Choroid plexus epithelial cell (primary cell): ENCODE measurements at regions not wholly inside any gene's neighbourhood (a gene's known extent, or its start where the extent isn't known, plus 50 kb on each side); places are given as distances from the start of the nearest gene placed in this dataset.

Source experiments
- DNase-seq: peaks from one replicate; pipeline ENCODE4 v3.0.0-alpha.2; 2010; ENCODE audit warnings: low read depth
- H3K4me3 ChIP-seq: 2 replicates; pipeline ENCODE4 v1.5.1; 2011; ENCODE audit warnings: low read depth, mild to moderate bottlenecking, control low read depth, low read length, moderate library complexity
- CTCF ChIP-seq: conservative IDR thresholded peaks from 2 replicates; pipeline ENCODE4 v1.5.1; 2011; ENCODE audit warnings: low read depth, mild to moderate bottlenecking, control low read depth, inconsistent platforms, low read length, moderate library complexity

- H3K4me3 ChIP-seq, result no peak overlapping the region
- no peak for DNase-seq
- no peak for TF ChIP-seq CTCF
Observed at GRCh38 chr12:123059500-123059899, 79.0 kb downstream of the ARL6IP4 start.

- no peak for TF ChIP-seq CTCF
- H3K4me3 ChIP-seq, result no peak overlapping the region
- DNase-seq, result peak; percentile 48
Observed at GRCh38 chr12:123058980-123059379, 78.5 kb downstream of the ARL6IP4 start.

- TF ChIP-seq CTCF, result no peak
- DNase-seq, result no peak
- H3K4me3 ChIP-seq, result no peak overlapping the region
Observed at GRCh38 chr12:123058481-123058880, 78.0 kb downstream of the ARL6IP4 start.

- H3K4me3 ChIP-seq, result no peak overlapping the region
- no peak for DNase-seq
- TF ChIP-seq CTCF, result no peak
Observed at GRCh38 chr12:123057513-123058265, 77.2 kb downstream of the ARL6IP4 start.

GRCh38 chr12:123056709-123057108 is 76.2 kb downstream of the ARL6IP4 start:
- no peak for DNase-seq
- no peak overlapping the region for H3K4me3 ChIP-seq
- TF ChIP-seq CTCF, result no peak

- H3K4me3 ChIP-seq, result no peak overlapping the region
- DNase-seq, result peak; percentile 30
- TF ChIP-seq CTCF, result no peak
Observed at GRCh38 chr12:123056053-123056452, 75.6 kb downstream of the ARL6IP4 start.

- H3K4me3 ChIP-seq, result no peak overlapping the region
- peak; percentile 13 for DNase-seq
- no peak for TF ChIP-seq CTCF
Observed at GRCh38 chr12:123055281-123055766, 74.8 kb downstream of the ARL6IP4 start.
